ENCODE measurements at regions not wholly inside any gene's neighbourhood (a gene's known extent, or its start where the extent isn't known, plus 50 kb on each side); places are given as distances from the start of the nearest gene placed in this dataset.

DNA sequence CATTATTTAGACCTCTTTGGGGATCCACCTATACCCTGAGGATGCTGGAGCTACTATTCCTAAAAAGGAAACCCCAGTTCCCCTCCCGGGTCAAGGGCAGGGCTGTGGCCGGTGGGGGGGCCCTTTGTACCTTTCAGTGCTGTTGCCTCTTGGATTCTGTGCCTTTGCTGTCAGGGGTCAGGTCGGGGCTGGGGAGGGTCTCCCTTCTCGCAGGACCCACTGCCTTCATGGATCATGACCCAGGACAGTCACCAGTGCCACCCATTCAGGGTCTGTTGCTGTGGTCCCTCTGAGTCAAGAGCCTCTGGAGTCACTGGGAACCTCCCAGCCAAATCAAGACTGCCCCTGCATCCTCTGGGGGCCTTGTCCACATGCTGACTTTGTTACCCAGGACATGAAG, 78.1 kb upstream of the CCND1 start:
- H3K79me2 ChIP-seq (ENCODE audit: insufficient read depth, low read length), result no peaks in the 10 kb centered on the region
- WGBS (ENCODE audit: extremely low coverage, insufficient read length, low lambda C conversion rate), result no CpG with 5 or more reads among the region's 4 CpGs
- peaks cover 12% of the 10 kb centered on the region for H3K27me3 Mint-ChIP-seq (ENCODE audit: low read depth)

More for the DNA sequence above, 78.1 kb upstream of the CCND1 start:
- no peaks in the 10 kb centered on the region for H3K9me3 ChIP-seq (ENCODE audit: control insufficient read depth, low read depth, low read length)
- H3K27me3 ChIP-seq (ENCODE audit: insufficient read depth, low read length), result no peaks in the 10 kb centered on the region
- no peak overlapping the region for H2BK15ac ChIP-seq (ENCODE audit: low read depth, low read length)
- no peak overlapping the region for H3K9ac ChIP-seq (ENCODE audit: extremely low read depth, insufficient read length, low read length)
- peaks cover 4 to 7% of the 10 kb centered on the region in 2 experiments; a peak in 4 of 5 replicates for H3K9me3 Mint-ChIP-seq
- H2AFZ ChIP-seq (ENCODE audit: low read length), result no peak overlapping the region
- no peak overlapping the region for H3K27ac Mint-ChIP-seq
- H4K91ac ChIP-seq (ENCODE audit: insufficient read length, low read depth, low read length), result no peak overlapping the region
- H4K8ac ChIP-seq (replicated peaks; ENCODE audit: insufficient read length, low read depth, low read length), result no peak overlapping the region
- H3K23ac ChIP-seq (ENCODE audit: insufficient read length, low read depth, low read length), result no peak overlapping the region
- H3T11ph ChIP-seq (ENCODE audit: low read length), result no peak overlapping the region
- H4K20me1 ChIP-seq (ENCODE audit: control insufficient read depth, insufficient read depth, insufficient read length), result no peaks in the 10 kb centered on the region
- no peak overlapping the region for H2BK5ac ChIP-seq (ENCODE audit: insufficient read length, low read length)
- no peaks in the 10 kb centered on the region for H3K36me3 Mint-ChIP-seq (ENCODE audit: insufficient read depth in 1 of 3, low read depth in 3 of 3)
- no peak overlapping the region for H3K4ac ChIP-seq (ENCODE audit: low read depth, low read length)
- no peaks in the 10 kb centered on the region for H3K79me1 ChIP-seq (ENCODE audit: insufficient read depth, low read depth, low read length, poor library complexity, severe bottlenecking)
- H2BK12ac ChIP-seq (ENCODE audit: insufficient read length, low read depth, low read length), result no peak overlapping the region
- no peak overlapping the region for H3K4me3 Mint-ChIP-seq
- DNase-seq, result no peak
- no peaks in the 10 kb centered on the region for H3K23me2 ChIP-seq (ENCODE audit: insufficient read length, low read depth, low read length, poor library complexity, severe bottlenecking)
- H3K18ac ChIP-seq (ENCODE audit: insufficient read length, low read depth, low read length), result no peak overlapping the region
- H3K4me2 ChIP-seq (ENCODE audit: insufficient read depth, insufficient read length, low read length), result no peak overlapping the region
- H3K4me1 ChIP-seq (ENCODE audit: insufficient read depth, low read length), result no peaks in the 10 kb centered on the region
- no peak overlapping the region for H3K14ac ChIP-seq (ENCODE audit: insufficient read depth, low read length)
- no peak overlapping the region for H3K27ac ChIP-seq (ENCODE audit: insufficient read length, low read depth, low read length)
- H4K5ac ChIP-seq (ENCODE audit: insufficient read length, low read depth, low read length), result no peak overlapping the region
- H2AK5ac ChIP-seq (ENCODE audit: insufficient read length, low read length), result no peak overlapping the region
- H2BK20ac ChIP-seq (ENCODE audit: low read depth, low read length, poor library complexity, severe bottlenecking), result no peak overlapping the region
- TF ChIP-seq, protein P1, sequence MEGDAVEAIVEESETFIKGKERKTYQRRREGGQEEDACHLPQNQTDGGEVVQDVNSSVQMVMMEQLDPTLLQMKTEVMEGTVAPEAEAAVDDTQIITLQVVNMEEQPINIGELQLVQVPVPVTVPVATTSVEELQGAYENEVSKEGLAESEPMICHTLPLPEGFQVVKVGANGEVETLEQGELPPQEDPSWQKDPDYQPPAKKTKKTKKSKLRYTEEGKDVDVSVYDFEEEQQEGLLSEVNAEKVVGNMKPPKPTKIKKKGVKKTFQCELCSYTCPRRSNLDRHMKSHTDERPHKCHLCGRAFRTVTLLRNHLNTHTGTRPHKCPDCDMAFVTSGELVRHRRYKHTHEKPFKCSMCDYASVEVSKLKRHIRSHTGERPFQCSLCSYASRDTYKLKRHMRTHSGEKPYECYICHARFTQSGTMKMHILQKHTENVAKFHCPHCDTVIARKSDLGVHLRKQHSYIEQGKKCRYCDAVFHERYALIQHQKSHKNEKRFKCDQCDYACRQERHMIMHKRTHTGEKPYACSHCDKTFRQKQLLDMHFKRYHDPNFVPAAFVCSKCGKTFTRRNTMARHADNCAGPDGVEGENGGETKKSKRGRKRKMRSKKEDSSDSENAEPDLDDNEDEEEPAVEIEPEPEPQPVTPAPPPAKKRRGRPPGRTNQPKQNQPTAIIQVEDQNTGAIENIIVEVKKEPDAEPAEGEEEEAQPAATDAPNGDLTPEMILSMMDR (conservative IDR thresholded peaks at IDR 0.05), result no peak
- no peaks in the 10 kb centered on the region; a peak in 1 of 4 replicates for H3K4me1 Mint-ChIP-seq
- no peak overlapping the region for H2BK120ac ChIP-seq (ENCODE audit: low read depth, low read length, poor library complexity, severe bottlenecking)
- H3K56ac ChIP-seq (ENCODE audit: insufficient read length, low read depth, low read length), result no peak overlapping the region

All from H9 (cell line).